PFSK-1 (cell line): ENCODE measurements at regions not wholly inside any gene's neighbourhood (a gene's known extent, or its start where the extent isn't known, plus 50 kb on each side); places are given as distances from the start of the nearest gene placed in this dataset.

Source experiments
- FOXP2 ChIP-seq: optimal IDR thresholded peaks from 2 replicates; pipeline ENCODE3; 2011; ENCODE audit warnings: borderline replicate concordance, control low read depth, inconsistent platforms; ENCODE audit not compliant: insufficient read depth; ENCODE audit errors: extremely low read length, extremely low read depth
- POLR2AphosphoS5 ChIP-seq: IDR thresholded peaks from 2 replicates; pipeline ENCODE4 v1.6.1; 2012; ENCODE audit warnings: low read depth, mild to moderate bottlenecking, control low read depth, low read length, moderate library complexity
- REST ChIP-seq, 2 experiments: IDR thresholded peaks; 2 replicates each; pipeline versions ENCODE4 v1.6.1 to v1.8.0; 2011 to 2012; ENCODE audit warnings: low read depth in 2 of 2, low read length in 2 of 2, control low read depth in 1 of 2, inconsistent platforms in 1 of 2, mild to moderate bottlenecking in 1 of 2, moderate library complexity in 1 of 2; ENCODE audit not compliant: insufficient read depth in 1 of 2
- SIN3A ChIP-seq: IDR thresholded peaks from 2 replicates; pipeline ENCODE4 v1.6.1; 2012; ENCODE audit warnings: mild to moderate bottlenecking, low read length, moderate library complexity, borderline replicate concordance; ENCODE audit not compliant: insufficient read depth
- TAF1 ChIP-seq: IDR thresholded peaks from 2 replicates; pipeline ENCODE4 v1.6.1; 2012; ENCODE audit warnings: low read length, control low read depth, borderline replicate concordance; ENCODE audit not compliant: insufficient read depth

- no peak for TF ChIP-seq TAF1
Measured at GRCh38 chr6:44508646-44509045, 121.1 kb downstream of the CDC5L start.

DNA sequence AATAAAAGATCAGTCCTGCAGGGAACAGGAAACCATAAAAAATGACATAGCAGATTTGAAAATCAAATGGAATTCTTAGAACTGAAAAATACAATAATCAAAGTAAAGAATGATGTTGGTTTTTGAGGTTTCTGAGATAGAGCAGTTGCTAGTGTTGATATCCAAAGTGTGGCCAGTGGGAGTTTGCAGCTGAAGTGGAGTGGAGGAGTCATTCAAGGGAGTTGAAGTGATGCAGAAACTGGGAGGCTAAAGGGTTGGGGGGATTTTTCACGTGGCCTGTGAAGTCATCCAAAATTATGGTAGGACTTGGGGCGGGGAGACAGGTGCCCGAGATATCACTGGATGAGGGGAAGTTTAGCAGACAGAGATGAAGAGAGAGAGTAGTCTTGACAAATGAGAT, 123.6 kb downstream of the CDC5L start:
- TF ChIP-seq REST (IDR thresholded peaks at IDR 0.05; ENCODE audit: insufficient read depth in 1 of 2, low read depth in 2 of 2, low read length in 2 of 2) (no peak), TAF1 (no peak), SIN3A (no peak), POLR2AphosphoS5 (no peak), FOXP2 (no peak)

GRCh38 chr6:44512868-44513741, 125.6 kb downstream of the CDC5L start:
- TF ChIP-seq FOXP2 = no peak
- no peak for TF ChIP-seq SIN3A
- no peak for TF ChIP-seq POLR2AphosphoS5
- no peak for TF ChIP-seq TAF1
- TF ChIP-seq REST (IDR thresholded peaks at IDR 0.05; ENCODE audit: insufficient read depth in 1 of 2, low read depth in 2 of 2, low read length in 2 of 2) = no peak

DNA sequence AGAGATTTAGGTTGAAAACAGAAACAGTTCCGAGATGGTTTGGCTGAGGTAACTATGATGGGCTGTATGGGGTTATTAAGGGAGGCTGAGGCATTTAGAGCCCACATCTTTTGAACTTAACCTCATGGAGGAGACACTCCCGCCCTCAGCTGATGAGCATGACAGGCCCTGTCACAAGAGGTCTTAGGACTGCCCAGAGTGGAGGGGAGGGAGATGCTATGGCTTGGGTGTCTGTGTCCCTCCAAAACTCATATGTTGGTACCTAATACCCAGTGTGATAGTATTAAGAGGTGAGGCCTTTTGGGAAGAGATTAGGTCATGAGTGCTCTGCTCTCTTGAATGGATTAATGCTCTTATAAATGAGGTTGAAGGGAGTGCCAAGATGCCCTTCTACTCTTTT, 126.6 kb downstream of the CDC5L start:
- TF ChIP-seq SIN3A (no peak), REST (IDR thresholded peaks at IDR 0.05; ENCODE audit: insufficient read depth in 1 of 2, low read depth in 2 of 2, low read length in 2 of 2) (no peak), TAF1 (no peak), POLR2AphosphoS5 (no peak), FOXP2 (no peak)

DNA sequence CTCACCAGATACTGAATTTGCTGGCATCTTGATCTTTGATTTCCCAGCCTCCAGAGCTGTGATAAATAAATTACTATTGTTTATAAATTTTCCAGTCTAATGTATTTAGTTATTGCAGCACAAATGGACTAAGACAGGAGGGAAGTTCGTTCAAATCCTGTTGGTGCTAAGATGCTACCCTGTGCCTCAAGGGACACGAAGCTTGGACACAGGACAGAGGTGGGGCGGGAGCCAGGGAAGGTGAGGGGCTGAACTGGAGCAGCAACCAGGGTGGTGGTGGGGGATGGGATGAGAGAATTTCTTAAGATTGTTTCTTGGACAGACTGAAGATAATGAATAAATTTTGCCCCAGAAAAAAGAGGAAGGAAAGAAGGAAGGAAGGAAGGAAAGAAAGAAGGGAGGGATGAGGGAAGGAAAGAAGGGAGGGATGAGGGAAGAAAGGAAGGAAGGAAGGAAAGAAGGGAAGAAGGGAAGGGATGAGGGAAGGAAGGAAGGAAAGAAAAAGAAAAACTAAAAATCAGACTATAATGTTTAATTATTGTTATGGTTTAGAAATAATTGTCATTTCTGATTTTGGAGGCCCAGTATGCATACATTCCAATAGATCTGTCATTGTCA, 127.2 kb downstream of the CDC5L start:
- TF ChIP-seq FOXP2 = no peak
- no peak for TF ChIP-seq SIN3A
- no peak for TF ChIP-seq TAF1
- no peak for TF ChIP-seq REST (IDR thresholded peaks at IDR 0.05; ENCODE audit: insufficient read depth in 1 of 2, low read depth in 2 of 2, low read length in 2 of 2)
- no peak for TF ChIP-seq POLR2AphosphoS5
